Activated CD8-positive, alpha-beta T cell treated with anti-CD3 and anti-CD28 coated beads for 36 hours (primary cell): ENCODE measurements at regions not wholly inside any gene's neighbourhood (a gene's known extent, or its start where the extent isn't known, plus 50 kb on each side); places are given as distances from the start of the nearest gene placed in this dataset.

Experiments used
- ATAC-seq: fragments of 200-7000 bp; cut with Tn5 transposase; one replicate; pipeline ENCODE4 v1.10.0; 2021; ENCODE audit warnings: mild to moderate bottlenecking, moderate library complexity
- CTCF ChIA-PET: fragments of 350-600 bp; sonication (Branson Sonifier 250); formaldehyde crosslinking; loops from one replicate; lab custom pipeline; 2021; ENCODE audit warnings: antibody characterized with exemption; lab: Charles Lee
- POLR2A ChIA-PET: fragments of 350-600 bp; sonication (Branson Sonifier 250); formaldehyde crosslinking; loops from one replicate; lab custom pipeline; 2021; ENCODE audit warnings: antibody characterized with exemption; lab: Charles Lee
- DNase-seq: peaks from one replicate; pipeline ENCODE4 v3.0.0-alpha.2; 2020
- H3K27ac Mint-ChIP-seq: one replicate; pipeline ENCODE4 v1.8.0; 2021; ENCODE audit warnings: mild to moderate bottlenecking, mixed read lengths
- H3K27me3 Mint-ChIP-seq: one replicate; pipeline ENCODE4 v1.8.0; 2021; ENCODE audit warnings: mixed read lengths
- H3K36me3 Mint-ChIP-seq: one replicate; pipeline ENCODE4 v1.8.0; 2021; ENCODE audit warnings: low read depth, mixed read lengths
- H3K4me1 Mint-ChIP-seq: one replicate; pipeline ENCODE4 v1.8.0; 2021; ENCODE audit warnings: low read depth, mixed read lengths
- H3K4me3 Mint-ChIP-seq: one replicate; pipeline ENCODE4 v1.8.0; 2021; ENCODE audit warnings: mild to moderate bottlenecking, moderate library complexity, mixed read lengths
- H3K9me3 Mint-ChIP-seq: one replicate; pipeline ENCODE4 v1.8.0; 2021; ENCODE audit warnings: mixed read lengths
- CTCF ChIP-seq: fragments of 200-600 bp; IDR thresholded peaks from one replicate; pipeline ENCODE4 v1.8.0; 2022; ENCODE audit warnings: antibody characterized with exemption, mild to moderate bottlenecking
- intact Hi-C: fragments of 100-400 bp; cut with micrococcal nuclease; formaldehyde crosslinking; loops from one replicate; pipeline ENCODE4 v1.10.0; 2022

GRCh38 chr14:58825606-58826005 is 187.8 kb downstream of the DACT1 start:
- Mint-ChIP-seq H3K4me3 (no peak overlapping the region), H3K27me3 (no peaks in the 10 kb centered on the region), H3K9me3 (peaks cover 4% of the 10 kb centered on the region), H3K27ac (no peak overlapping the region), H3K36me3 (no peaks in the 10 kb centered on the region), H3K4me1 (peaks cover 2% of the 10 kb centered on the region)
- ChIA-PET CTCF (no interaction called here), POLR2A (no interaction called here)
- ATAC-seq (no peak), DNase-seq (no peak)
- no peak for TF ChIP-seq CTCF
- intact Hi-C loops, result no loop called here

DNA sequence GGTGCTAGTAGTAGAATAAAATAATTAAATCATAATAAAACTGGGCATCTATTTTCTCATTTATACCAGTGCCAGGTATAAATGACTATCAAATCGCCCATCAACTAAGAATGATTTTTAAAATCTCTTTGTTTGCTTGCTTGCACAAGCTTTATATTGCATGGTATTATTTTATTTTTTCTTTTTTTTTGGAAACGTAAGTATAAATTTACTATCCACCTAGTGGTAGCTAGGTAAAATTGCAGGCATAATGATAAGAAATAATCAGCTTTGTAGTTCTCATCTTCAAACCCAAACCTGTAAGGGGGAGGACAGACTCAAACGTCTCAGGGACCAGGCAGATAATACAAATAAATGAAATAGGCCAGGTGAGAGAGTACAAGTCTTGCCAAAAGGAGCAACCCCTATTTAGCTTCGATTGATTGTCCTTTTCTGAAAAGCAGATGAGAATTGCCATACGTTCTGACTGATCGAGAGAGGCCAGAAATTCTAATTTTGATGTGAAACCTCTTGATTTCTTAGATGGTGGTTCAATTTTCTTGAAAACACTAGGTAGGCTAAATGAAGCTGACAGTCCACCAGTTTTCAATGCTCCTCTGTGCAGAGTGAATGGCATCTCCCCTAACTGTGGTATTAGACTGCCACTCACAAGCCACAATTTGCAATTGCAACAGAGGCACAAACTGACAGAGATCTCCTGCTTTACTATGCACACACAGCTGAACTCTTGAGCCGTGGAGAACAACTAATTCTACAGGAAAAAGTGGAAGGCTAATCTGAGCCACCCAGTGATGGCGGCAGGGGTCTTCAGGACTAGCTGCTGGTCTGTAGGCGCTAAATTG is 189.3 kb downstream of the DACT1 start:
- intact Hi-C loops, result no loop called here
- POLR2A ChIA-PET, result interaction anchor here (0.9 to 1.0 kb wide), 2 partner anchors 10 to 188 kb away, joined by 3 read pairs; no protein-coding TSS in a partner anchor
- H3K4me1 Mint-ChIP-seq, result peaks cover 2% of the 10 kb centered on the region
- ATAC-seq, result no peak
- no peak overlapping the region for H3K27ac Mint-ChIP-seq
- CTCF ChIA-PET, result interaction anchor here (1.0 to 1.1 kb wide), 2 partner anchors 10 to 14 kb away, joined by 4 read pairs; no protein-coding TSS in a partner anchor
- H3K9me3 Mint-ChIP-seq, result peaks cover 4% of the 10 kb centered on the region
- H3K4me3 Mint-ChIP-seq, result no peak overlapping the region
- H3K27me3 Mint-ChIP-seq, result peaks cover 3% of the 10 kb centered on the region
- peak; percentile 53 for TF ChIP-seq CTCF
- DNase-seq, result no peak
- H3K36me3 Mint-ChIP-seq, result no peaks in the 10 kb centered on the region

- Mint-ChIP-seq H3K4me3 (no peak overlapping the region), H3K36me3 (no peaks in the 10 kb centered on the region), H3K27me3 (peaks cover 4% of the 10 kb centered on the region), H3K27ac (no peak overlapping the region), H3K4me1 (peaks cover 2% of the 10 kb centered on the region), H3K9me3 (peaks cover 4% of the 10 kb centered on the region)
- intact Hi-C loops, result no loop called here
- no peak for ATAC-seq
- ChIA-PET CTCF (no interaction called here), POLR2A (interaction anchor here (0.9 kb wide), 1 partner anchor 189 kb away, joined by 3 read pairs; no protein-coding TSS in a partner anchor)
- DNase-seq, result no peak
- TF ChIP-seq CTCF, result no peak
Measured at GRCh38 chr14:58828298-58828697, 190.5 kb downstream of the DACT1 start.

DNA sequence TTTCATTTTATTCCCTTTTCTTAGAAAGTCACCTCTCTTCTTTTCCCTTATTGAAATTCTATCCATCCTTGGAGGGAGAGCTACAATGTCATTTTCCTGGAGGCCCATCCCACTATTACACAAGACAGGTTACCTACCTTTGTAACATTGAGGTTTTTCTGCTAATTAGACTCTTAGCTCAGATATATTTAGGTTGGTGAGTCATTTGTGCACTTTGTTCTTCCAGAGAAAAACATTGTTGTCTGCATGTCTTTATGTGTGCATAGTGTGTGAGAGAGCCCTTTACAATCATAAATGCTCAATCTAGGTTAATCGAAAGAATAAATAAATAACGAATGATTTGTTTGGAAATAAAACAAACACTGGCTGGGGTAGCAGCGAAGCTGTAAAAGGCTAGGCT is 191.8 kb downstream of the DACT1 start:
- Mint-ChIP-seq H3K9me3 (peaks cover 4% of the 10 kb centered on the region), H3K36me3 (no peaks in the 10 kb centered on the region), H3K27me3 (peaks cover 4% of the 10 kb centered on the region), H3K4me3 (no peak overlapping the region), H3K4me1 (peaks cover 2% of the 10 kb centered on the region), H3K27ac (no peak overlapping the region)
- ChIA-PET CTCF (interaction anchor here (0.7 kb wide), 1 partner anchor 13 kb away, joined by 4 read pairs; no protein-coding TSS in a partner anchor), POLR2A (no interaction called here)
- DNase-seq (no peak), ATAC-seq (no peak)
- intact Hi-C loops, result no loop called here
- no peak for TF ChIP-seq CTCF

DNA sequence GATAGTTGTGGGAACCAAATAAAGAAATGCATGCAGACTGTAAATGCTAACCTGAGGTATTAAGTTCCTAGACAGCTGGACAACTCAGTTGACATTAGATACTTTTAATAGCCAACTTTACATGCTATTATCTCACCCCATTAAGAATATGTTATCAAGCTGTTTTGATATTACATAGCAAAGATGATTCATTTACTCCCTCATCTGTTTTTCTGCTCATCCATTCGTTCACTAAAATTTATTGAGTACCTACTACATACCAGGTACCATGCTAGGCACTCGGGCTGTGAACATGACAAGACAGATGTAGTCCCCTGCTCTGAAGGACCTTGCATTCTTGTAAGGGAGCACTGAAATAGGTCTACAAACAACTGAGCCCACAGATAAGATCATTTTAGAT is 192.4 kb downstream of the DACT1 start:
- Mint-ChIP-seq H3K27me3 (peaks cover 4% of the 10 kb centered on the region), H3K9me3 (peaks cover 4% of the 10 kb centered on the region), H3K36me3 (no peaks in the 10 kb centered on the region), H3K27ac (no peak overlapping the region), H3K4me3 (no peak overlapping the region), H3K4me1 (peaks cover 2% of the 10 kb centered on the region)
- intact Hi-C loops, result no loop called here
- ChIA-PET CTCF (no interaction called here), POLR2A (no interaction called here)
- ATAC-seq (no peak), DNase-seq (no peak)
- no peak for TF ChIP-seq CTCF
